ENCODE measurements at regions not wholly inside any gene's neighbourhood (a gene's known extent, or its start where the extent isn't known, plus 50 kb on each side); places are given as distances from the start of the nearest gene placed in this dataset.

- TF ChIP-seq EP300 (IDR thresholded peaks at IDR 0.05) (peak in 1 of 2 donors; percentile 56), CTCF (IDR thresholded peaks at IDR 0.05) (no peak)
These were observed 422.0 kb downstream of the CDC14C start for GRCh38 chr7:49346195-49346899.
